Prostate gland (tissue), 2 donors: ENCODE measurements at regions not wholly inside any gene's neighbourhood (a gene's known extent, or its start where the extent isn't known, plus 50 kb on each side); places are given as distances from the start of the nearest gene placed in this dataset.

Experiments
- DNase-seq: peaks from one replicate; pipeline ENCODE4 v3.0.0-alpha.2; 2019; ENCODE audit warnings: low spot score
- H3K27ac ChIP-seq, 2 donors: fragments of 200-600 bp; sonication (generic); 2 replicates each; pipeline ENCODE4 v1.5.1; 2017 to 2019
- H3K27me3 ChIP-seq: fragments of 200-600 bp; sonication (generic); replicated peaks from 2 replicates; pipeline ENCODE4 v1.5.1; 2019; ENCODE audit not compliant: insufficient read depth
- H3K36me3 ChIP-seq, 2 donors: fragments of 200-600 bp; sonication (generic); 1 replicate in 1 of 2; 2 replicates in 1 of 2; pipeline versions ENCODE4 v1.5.1 to v1.8.1; 2017 to 2019
- H3K4me1 ChIP-seq: fragments of 200-600 bp; sonication (generic); replicated peaks from 2 replicates; pipeline ENCODE4 v1.5.1; 2019
- H3K4me3 ChIP-seq, 2 donors: fragments of 200-600 bp; sonication (generic); 2 replicates each; pipeline ENCODE4 v1.5.1; 2017 to 2019
- H3K9me3 ChIP-seq: fragments of 200-600 bp; sonication (generic); 2 replicates; pipeline ENCODE4 v1.5.1; 2017
- POLR2A ChIP-seq: fragments of 450-650 bp; IDR thresholded peaks from one replicate; pipeline ENCODE4 v1.6.1; 2016; ENCODE audit warnings: antibody characterized with exemption, mild to moderate bottlenecking
- POLR2AphosphoS5 ChIP-seq: sonication (generic); formaldehyde crosslinking; IDR thresholded peaks from one replicate; pipeline ENCODE4 v1.6.1; 2017; ENCODE audit warnings: antibody characterized with exemption
- WGBS: methylation state at CpG from one replicate; pipeline ENCODE4 v1.1.5; 2018; 5-methylcytosine and 5-hydroxymethylcytosine counted together
- intact Hi-C: fragments of 100-400 bp; cut with DNase I; formaldehyde crosslinking; loops from one replicate; pipeline ENCODE4 v1.14.2; 2022
- TF ChIP-seq, protein P1 (sequence below), 4 experiments: fragments of 200-600 bp in 2 of 4; fragments of 450-650 bp in 2 of 4; sonication (generic) in 2 of 4; IDR thresholded peaks; 1 replicate in 3 of 4; 2 replicates in 1 of 4; pipeline ENCODE4 v1.5.1; 2016 to 2019; ENCODE audit warnings: antibody characterized with exemption in 4 of 4, mild to moderate bottlenecking in 2 of 4, moderate library complexity in 2 of 4

DNA sequence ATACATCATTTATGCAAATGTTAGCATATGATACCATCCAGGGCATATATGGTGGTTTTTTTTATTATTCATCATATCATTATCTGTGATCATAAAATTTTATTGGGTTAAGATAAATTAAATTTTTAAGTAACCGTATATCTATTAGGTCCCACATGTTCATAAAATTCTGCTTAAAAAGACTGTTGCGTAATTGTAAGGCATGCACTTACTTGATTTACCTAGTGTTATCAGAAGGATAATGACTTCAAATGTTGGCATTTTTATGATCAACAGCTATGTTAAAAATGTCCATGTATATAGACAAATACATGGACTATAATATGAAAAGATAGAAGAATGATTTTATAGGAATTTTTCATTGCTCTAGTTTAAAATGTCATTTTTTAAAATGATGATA is 1625.5 kb upstream of the CELF4 start:
- Histone ChIP-seq H3K27ac (no peak overlapping the region), H3K9me3 (no peaks in the 10 kb centered on the region), H3K27me3 (no peaks in the 10 kb centered on the region), H3K4me1 (no peaks in the 10 kb centered on the region), H3K4me3 (no peak overlapping the region), H3K36me3 (no peaks in the 10 kb centered on the region)
- WGBS, result 79% methylated on average over 2 of the region's 2 CpGs
- TF ChIP-seq POLR2A, result no peak
- TF ChIP-seq POLR2AphosphoS5, result no peak
- TF ChIP-seq, protein P1, sequence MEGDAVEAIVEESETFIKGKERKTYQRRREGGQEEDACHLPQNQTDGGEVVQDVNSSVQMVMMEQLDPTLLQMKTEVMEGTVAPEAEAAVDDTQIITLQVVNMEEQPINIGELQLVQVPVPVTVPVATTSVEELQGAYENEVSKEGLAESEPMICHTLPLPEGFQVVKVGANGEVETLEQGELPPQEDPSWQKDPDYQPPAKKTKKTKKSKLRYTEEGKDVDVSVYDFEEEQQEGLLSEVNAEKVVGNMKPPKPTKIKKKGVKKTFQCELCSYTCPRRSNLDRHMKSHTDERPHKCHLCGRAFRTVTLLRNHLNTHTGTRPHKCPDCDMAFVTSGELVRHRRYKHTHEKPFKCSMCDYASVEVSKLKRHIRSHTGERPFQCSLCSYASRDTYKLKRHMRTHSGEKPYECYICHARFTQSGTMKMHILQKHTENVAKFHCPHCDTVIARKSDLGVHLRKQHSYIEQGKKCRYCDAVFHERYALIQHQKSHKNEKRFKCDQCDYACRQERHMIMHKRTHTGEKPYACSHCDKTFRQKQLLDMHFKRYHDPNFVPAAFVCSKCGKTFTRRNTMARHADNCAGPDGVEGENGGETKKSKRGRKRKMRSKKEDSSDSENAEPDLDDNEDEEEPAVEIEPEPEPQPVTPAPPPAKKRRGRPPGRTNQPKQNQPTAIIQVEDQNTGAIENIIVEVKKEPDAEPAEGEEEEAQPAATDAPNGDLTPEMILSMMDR (IDR thresholded peaks at IDR 0.05), result no peak
- intact Hi-C loops, result no loop called here
- DNase-seq, result no peak

DNA sequence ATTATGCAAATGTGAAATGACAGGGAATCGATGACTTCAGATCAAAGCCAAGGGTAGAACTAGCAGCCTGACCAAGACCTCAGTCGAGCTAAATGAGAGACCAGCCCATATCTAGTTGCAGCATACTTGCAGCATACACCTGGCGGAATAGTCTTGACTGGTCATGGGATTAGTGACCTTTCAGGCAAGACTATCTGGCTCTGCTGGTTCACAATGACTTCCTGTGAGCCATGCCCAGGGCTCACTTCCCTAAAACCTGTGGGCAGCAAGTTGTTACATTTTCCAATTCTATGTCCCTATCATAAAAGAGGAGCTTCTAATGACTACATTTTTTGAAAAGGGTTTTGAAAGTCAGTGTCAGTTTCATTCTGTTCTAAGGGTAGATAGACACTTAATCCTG is 1624.9 kb upstream of the CELF4 start:
- H3K27ac ChIP-seq, result no peak overlapping the region
- no peaks in the 10 kb centered on the region for H3K9me3 ChIP-seq
- H3K4me1 ChIP-seq, result no peaks in the 10 kb centered on the region
- intact Hi-C loops, result no loop called here
- WGBS, result 78% methylated on average over 3 of the region's 3 CpGs
- TF ChIP-seq POLR2A (no peak), POLR2AphosphoS5 (no peak)
- TF ChIP-seq, protein P1 (IDR thresholded peaks at IDR 0.05), result no peak
- DNase-seq, result no peak
- H3K4me3 ChIP-seq, result no peak overlapping the region
- no peaks in the 10 kb centered on the region for H3K27me3 ChIP-seq
- H3K36me3 ChIP-seq, result no peaks in the 10 kb centered on the region

DNA sequence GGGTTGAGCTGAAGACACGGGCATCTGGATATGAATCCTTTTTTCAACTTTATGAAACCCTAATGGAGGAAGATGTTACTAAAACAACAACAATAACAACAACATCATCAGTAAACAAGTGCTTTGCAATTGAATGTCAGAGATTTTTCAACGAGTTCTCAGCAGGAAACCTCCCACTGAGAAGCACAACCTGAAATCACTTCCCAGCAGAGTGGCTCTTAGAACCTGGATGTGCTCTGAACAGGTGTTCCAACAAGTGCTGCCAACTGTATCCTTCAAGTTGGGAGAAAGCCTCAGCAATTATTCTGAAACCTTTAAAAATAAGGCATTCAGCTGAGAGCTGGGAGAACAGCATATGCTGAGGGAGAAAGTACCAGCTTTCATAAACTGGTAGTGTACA is 1622.7 kb upstream of the CELF4 start:
- no peak overlapping the region for H3K27ac ChIP-seq
- H3K27me3 ChIP-seq, result no peaks in the 10 kb centered on the region
- 59% methylated on average over 2 of the region's 2 CpGs for WGBS
- no peak for DNase-seq
- intact Hi-C loops, result no loop called here
- no peaks in the 10 kb centered on the region for H3K36me3 ChIP-seq
- TF ChIP-seq, protein P1 (IDR thresholded peaks at IDR 0.05), result no peak
- TF ChIP-seq POLR2A, result no peak
- TF ChIP-seq POLR2AphosphoS5, result no peak
- no peak overlapping the region for H3K4me3 ChIP-seq
- H3K9me3 ChIP-seq, result no peaks in the 10 kb centered on the region
- H3K4me1 ChIP-seq, result no peaks in the 10 kb centered on the region

DNA sequence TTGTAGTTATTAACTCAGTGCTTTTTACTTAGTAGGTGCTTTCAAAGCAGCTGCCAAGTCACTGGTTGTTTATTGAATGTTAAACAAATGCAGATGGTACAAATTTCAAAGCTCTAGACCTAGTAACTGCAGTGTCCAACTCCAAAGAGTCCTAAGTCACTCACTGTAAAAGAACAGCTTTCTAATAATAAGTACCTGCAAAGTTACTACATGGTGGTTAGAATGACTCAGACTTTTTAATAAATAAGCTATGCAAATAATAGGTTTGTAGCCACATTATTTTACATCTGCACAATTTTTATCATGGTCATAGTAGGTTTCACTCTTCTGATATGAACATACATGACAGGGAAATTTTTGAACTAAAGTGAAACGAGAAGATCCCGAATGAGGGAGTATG is 1620.4 kb upstream of the CELF4 start:
- no peak overlapping the region for H3K4me3 ChIP-seq
- no peaks in the 10 kb centered on the region for H3K9me3 ChIP-seq
- intact Hi-C loops, result no loop called here
- no peaks in the 10 kb centered on the region for H3K36me3 ChIP-seq
- H3K27ac ChIP-seq, result no peak overlapping the region
- WGBS, result 91% methylated on average over 2 of the region's 2 CpGs
- no peak for DNase-seq
- no peak for TF ChIP-seq POLR2A
- TF ChIP-seq, protein P1 (IDR thresholded peaks at IDR 0.05), result no peak
- TF ChIP-seq POLR2AphosphoS5, result no peak
- H3K27me3 ChIP-seq, result no peaks in the 10 kb centered on the region
- no peaks in the 10 kb centered on the region for H3K4me1 ChIP-seq

DNA sequence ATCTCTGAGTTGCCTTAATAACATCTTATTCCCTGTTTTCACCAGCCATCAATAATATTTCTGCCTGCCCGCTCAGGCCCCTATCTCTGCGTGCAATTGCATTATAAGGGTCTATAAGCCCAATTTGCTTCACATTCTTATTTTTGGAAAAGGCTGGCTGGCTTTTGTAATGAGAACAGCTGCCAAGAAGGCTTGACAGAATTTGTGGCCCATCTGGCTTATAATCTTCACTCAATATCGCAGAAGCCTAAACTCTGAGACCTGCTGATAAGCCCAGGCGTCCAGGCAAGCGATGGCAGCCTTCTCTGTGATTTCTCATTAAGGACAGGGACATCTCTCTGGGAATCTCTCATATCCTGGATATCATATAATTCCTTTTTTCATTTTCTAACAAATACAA is 1618.6 kb upstream of the CELF4 start:
- Histone ChIP-seq H3K27ac (no peak overlapping the region), H3K4me1 (no peaks in the 10 kb centered on the region), H3K36me3 (no peaks in the 10 kb centered on the region), H3K4me3 (no peak overlapping the region), H3K27me3 (no peaks in the 10 kb centered on the region), H3K9me3 (no peaks in the 10 kb centered on the region)
- TF ChIP-seq, protein P1 (IDR thresholded peaks at IDR 0.05), result no peak
- TF ChIP-seq POLR2A, result no peak
- TF ChIP-seq POLR2AphosphoS5, result no peak
- WGBS, result 92% methylated on average over 5 of the region's 5 CpGs
- intact Hi-C loops, result no loop called here
- no peak for DNase-seq
